GM12865 (cell line): ENCODE measurements at regions not wholly inside any gene's neighbourhood (a gene's known extent, or its start where the extent isn't known, plus 50 kb on each side); places are given as distances from the start of the nearest gene placed in this dataset.

Experiments used
- DNase-seq: peaks from one replicate; pipeline ENCODE4 v3.0.0; 2010; ENCODE audit warnings: low read depth
- H3K4me3 ChIP-seq: 2 replicates; pipeline ENCODE4 v1.5.1; 2011; ENCODE audit warnings: mild to moderate bottlenecking, low read depth, low read length, control low read depth
- CTCF ChIP-seq: IDR thresholded peaks from 2 replicates; pipeline ENCODE4 v1.5.1; 2011; ENCODE audit warnings: low read length, control low read depth, low read depth, inconsistent platforms; ENCODE audit not compliant: insufficient read depth; ENCODE audit errors: missing control alignments

GRCh38 chr9:20227166-20227874 lies 395.0 kb downstream of the MLLT3 start:
- no peak for DNase-seq
- H3K4me3 ChIP-seq = no peak overlapping the region
- no peak for TF ChIP-seq CTCF

GRCh38 chr9:20226345-20226744 lies 396.0 kb downstream of the MLLT3 start:
- TF ChIP-seq CTCF = no peak
- DNase-seq = no peak
- no peak overlapping the region for H3K4me3 ChIP-seq

GRCh38 chr9:20225826-20226225 lies 396.5 kb downstream of the MLLT3 start:
- TF ChIP-seq CTCF = no peak
- H3K4me3 ChIP-seq = no peak overlapping the region

GRCh38 chr9:20224756-20225155 lies 397.5 kb downstream of the MLLT3 start:
- no peak for DNase-seq
- no peak overlapping the region for H3K4me3 ChIP-seq
- TF ChIP-seq CTCF = no peak

More at GRCh38 chr9:20225826-20226225, 396.5 kb downstream of the MLLT3 start:
- no peak for DNase-seq

- H3K4me3 ChIP-seq = no peak overlapping the region
- no peak for DNase-seq
Observed at GRCh38 chr9:20220286-20220685, 402.0 kb downstream of the MLLT3 start.

GRCh38 chr9:20219437-20219836 lies 402.9 kb downstream of the MLLT3 start:
- DNase-seq = no peak
- no peak overlapping the region for H3K4me3 ChIP-seq
- no peak for TF ChIP-seq CTCF

More at GRCh38 chr9:20220286-20220685, 402.0 kb downstream of the MLLT3 start:
- TF ChIP-seq CTCF = no peak

GRCh38 chr9:20217596-20217995 lies 404.7 kb downstream of the MLLT3 start:
- DNase-seq = no peak
- H3K4me3 ChIP-seq = no peak overlapping the region
- no peak for TF ChIP-seq CTCF
